NCI-H2196 treated with DMSO at 0.1 percent for 48 hours (cell line): ENCODE measurements at regions not wholly inside any gene's neighbourhood (a gene's known extent, or its start where the extent isn't known, plus 50 kb on each side); places are given as distances from the start of the nearest gene placed in this dataset.
"Not testable (repeated sequence)": the region's sequence is repeated elsewhere in the genome, so short reads cannot be mapped to it uniquely, and the experiment has no call there.

ENCODE experiments used
- DNase-seq: peaks from one replicate; lab custom pipeline; 2025; ENCODE audit not compliant: unreplicated experiment; lab: John Stamatoyannopoulos, UW

DNA sequence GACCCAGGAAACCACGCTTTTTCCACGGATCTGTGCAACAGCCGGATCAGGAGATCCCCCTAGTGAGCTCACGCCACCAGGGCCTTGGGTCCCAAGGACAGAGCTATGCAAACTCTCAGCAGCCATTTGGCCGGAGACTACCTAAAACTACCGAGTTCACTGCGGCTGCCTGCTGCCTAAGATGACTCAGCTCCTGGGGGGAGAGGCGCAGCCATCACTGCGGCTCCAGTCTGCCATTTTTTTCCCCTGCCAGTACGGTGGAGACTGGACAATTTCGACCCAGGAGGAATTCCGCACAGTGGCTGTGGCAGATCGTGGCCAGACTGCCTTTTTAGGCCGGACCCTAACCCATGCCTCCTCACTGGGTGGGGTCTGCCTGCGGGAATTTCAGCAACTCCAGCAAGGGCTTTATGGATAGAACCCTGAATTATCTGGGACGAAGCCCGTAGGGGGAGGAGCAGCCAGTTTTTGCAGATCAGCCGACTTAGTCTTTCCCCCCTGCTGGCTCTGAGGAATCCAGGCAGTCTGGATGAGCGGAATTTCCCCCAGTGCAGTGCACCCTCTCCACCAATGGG, 424.9 kb upstream of the UBE2E3 start:
- DNase-seq = no peak

DNA sequence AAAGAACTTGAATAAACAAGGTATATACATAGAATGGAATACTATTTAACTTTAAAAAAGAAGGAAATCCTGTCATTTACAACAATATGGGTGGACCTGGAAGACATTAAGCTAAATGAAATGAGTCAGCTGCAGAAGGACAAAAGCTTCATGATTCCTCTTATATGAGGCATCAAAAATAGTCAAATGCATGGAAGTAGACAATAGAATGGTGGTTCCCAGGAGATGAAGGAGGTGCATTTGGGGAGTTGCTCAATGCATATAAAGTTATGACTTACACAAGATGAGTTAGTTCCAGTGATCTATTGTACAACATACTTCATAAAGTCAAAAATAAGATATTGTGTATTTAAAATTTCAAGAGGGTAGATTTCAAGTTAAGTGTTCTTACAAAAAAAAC, 426.1 kb upstream of the UBE2E3 start:
- DNase-seq = no peak

DNA sequence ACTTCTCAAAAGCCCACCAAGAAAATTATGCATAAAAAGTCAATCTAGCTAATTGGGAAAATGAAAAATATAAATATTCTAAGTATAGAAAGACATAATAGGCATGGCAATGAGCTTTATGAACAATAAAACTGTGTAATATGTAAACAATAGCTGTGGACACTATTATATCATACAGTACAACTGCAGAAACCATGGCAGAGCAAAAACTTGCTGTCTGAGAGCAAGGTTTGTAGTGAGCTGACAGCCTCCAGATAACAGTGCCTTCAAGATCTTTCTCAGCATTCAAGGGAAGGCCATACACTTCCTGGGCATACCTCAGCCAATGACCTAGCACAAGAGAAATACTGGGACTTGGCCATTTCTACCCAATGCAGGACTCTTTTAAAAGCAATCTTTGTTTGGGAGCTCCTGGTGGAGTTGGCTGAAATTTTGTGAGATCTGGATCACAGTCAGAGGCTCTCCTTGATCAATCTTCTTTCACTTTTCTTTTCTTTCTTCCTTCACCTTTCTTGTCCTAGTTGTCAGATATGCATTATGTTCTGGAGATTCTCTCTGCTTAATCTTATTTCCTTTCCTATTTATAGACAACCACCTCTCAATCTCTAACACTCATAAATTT, 427.2 kb upstream of the UBE2E3 start:
- DNase-seq = no peak

DNA sequence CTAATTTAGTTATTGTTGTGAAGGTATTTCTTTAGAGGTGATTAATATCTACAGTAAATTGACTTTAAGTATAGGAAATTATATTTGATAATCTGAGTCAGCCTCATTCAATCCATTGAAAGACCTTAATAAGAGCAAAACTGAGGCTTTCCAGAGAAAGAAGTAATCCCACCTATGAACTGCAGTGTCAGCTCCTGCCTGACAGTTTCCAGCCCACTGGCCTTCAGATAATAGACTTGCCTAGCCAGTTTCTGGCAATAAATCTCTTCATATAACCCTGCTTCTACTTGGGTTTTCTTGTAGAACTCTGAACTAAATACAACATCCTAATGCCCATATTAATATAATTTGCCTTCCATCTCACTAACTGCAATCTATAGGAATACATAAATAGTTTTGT, 437.9 kb upstream of the UBE2E3 start:
- DNase-seq = no peak

DNA sequence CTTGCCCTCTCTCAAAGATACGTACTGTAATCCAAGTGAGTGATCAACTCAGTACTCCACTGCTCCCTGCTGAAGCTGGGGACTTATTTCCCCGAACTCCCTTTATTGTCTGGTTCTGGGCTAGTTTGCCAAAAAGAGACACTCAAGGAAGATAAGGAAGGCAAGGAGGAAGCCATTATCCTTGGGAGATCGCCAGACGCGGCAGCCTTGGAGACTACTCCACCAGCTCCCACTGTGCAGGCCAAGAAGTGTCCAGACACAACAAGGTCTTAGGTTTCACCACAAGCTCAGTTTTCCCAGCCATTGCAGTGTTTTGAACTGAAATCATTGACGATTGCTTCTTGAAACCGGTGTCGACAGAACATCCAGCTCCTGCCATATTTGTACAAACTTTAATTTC, 439.6 kb upstream of the UBE2E3 start:
- DNase-seq = no peak

DNA sequence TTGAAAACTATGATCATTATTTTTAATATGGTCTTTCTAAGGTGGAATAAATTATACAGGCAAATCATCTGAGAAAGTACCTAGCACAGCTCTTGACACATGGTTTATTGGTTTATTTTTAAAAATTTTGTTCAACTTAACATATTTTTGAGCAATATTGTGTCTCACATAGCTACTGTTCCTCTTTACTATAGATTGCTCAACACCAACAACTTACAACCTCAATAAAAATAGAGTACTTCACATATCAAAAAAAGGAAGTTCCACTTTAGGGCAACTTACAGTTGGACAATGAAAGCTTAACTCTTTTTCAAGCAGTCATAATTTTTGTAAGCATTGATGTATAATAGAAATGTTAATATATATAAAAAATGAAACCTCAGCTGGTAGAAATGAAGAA, 440.9 kb upstream of the UBE2E3 start:
- DNase-seq = no peak

DNA sequence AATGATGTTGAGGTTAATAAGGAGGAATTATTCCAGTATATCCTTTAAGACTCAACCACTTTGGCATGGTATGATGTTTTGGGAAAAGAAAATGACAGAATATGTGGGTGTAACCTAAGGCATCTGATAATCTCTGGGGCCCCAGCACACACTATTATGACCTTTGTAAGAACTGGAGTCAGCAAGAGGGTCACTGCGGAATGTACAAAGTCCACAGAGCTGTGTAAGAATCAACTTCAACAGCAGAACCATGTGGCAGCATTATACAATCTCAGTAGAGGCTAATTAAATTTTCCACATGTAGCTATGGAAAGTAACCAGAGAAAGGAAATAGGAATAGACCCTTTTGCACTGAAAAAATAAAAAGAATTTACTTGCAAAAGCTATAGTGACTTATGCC, 445.1 kb upstream of the UBE2E3 start:
- DNase-seq = no peak

DNA sequence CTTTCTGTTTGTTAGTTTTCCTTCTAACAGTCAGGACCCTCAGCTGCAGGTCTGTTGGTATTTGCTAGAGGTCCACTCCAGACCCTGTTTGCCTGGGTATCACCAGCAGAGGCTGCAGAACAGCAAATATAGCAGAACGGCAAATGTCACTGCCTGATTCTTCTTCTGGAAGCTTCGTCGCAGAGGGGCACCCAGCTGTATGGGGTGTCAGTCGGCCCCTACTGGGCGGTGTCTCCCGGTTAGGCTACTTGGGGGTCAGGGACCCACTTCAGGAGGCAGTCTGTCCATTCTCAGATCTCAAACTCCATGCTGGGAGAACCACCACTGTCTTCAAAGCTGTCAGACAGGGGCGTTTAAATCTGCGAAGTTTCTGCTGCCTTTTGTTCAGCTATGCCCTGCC, 448.6 kb upstream of the UBE2E3 start:
- DNase-seq = not testable (repeated sequence)

DNA sequence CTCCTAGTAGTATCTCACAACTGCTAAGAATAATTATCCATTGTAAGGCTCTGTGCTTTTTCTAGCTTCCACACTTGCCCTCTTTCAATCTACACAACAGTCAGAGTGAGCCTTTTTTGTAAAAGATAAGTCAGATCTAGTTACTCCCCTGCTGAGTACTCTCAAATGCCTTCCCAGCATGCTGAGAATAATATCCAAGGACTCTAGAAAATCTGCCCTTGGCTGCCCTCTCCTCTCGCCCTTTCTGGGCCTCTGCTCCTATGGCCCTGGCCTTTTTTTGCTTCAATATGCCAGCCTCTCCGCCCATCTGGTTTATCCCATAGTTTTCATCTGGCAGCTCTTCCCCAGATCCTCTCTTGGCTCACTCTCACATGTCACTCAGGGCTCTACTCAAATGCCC, 455.9 kb upstream of the UBE2E3 start:
- DNase-seq = no peak

DNA sequence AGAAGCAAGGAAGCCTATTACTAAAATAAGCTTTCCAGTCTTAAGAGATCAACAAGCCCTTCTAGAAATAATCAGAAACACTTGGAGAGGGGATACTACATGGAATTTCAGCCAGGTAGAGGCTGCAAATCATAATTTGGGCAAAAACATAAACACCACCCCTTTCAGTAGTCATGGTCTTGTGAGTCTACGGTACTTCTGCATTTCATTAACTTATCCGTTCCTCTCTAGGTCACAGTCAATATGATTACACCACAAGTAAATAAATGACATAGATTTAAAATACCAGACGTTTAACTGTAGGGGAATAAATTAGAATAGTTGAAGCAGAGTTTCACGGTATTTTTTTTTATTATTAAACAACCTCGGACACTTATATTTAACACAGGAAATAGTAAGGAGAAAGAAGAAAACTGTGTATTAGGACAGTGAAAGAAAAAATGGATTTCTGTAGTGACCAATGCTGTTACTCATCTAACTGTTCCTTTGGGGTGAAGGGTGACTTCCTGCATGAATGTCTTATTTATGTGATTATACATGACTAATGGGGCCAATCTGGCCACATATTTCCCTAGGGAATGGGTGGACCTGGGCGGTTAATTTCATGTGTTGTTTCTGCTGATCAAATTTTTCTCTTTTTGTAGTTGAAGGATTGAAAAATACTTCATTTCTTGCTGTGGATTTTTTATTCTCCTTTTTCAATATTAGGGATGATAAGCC, 456.6 kb upstream of the UBE2E3 start:
- no peak for DNase-seq

DNA sequence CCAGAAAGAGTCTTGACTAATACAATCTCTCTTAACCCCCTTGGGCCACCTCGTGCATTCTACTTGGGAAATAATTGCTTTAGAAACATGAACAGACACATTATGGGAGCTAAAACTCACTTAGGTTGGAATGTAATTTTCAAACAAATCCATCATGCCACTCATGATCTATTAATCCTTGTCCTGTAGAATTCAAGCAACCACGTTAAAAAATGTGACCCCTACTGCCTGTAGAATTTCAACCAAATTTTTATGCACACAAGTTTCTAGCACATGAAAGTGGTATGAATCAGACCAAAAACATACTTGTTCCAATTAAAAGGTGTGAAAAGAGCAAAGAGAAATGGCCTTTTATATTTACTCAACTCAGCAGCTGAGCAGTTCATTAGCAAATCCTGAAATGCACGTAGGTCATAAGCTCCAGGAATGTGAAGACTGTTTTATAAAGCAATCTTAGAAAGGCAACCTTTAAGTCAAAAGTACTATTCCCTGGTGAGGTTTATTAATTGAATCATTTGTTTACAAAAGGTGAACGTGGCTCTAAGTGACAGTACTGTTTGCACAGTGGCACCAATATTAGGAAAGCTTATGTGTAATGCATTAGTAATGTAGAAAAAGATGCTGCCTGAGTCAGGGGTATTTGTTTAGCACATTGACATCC, 459.4 kb upstream of the UBE2E3 start:
- DNase-seq = no peak

DNA sequence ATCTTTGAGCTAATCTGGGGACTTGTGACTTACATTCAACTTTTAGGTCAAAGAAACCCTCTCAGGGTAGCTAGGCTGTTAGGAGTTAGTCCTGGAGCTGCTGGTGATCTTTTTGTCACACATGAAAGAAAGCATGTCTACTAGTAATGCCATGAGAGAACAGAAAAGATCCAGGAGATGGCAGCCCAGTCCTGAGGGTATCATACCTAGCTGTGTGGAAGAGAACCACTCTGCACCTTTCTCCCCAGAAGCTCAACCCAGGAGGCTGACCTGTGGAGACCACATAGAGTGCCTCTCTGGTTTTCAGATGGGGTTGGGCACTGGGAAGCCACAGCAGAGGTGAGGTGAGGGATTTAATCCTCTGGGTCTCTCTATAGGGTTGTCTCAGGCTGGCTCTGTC, 460.2 kb upstream of the UBE2E3 start:
- DNase-seq = no peak

DNA sequence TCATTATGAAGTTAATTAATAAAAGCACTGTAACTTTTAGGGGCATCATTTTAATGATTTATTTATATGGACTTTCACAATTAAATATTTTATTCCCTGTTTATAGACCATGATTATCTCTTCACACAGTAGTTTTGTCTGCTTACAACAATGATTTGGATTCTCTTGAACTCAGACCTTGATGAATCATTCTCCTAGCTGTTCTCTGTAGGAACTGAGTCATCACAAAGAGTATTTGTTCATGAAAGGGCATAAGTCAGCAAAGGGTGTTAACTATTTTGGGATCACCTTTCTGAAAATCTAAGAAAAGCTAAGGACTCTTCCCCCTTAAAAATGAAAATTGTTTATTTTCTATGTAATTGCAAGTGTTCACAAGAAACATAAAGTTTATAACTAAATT, 461.1 kb upstream of the UBE2E3 start:
- no peak for DNase-seq

DNA sequence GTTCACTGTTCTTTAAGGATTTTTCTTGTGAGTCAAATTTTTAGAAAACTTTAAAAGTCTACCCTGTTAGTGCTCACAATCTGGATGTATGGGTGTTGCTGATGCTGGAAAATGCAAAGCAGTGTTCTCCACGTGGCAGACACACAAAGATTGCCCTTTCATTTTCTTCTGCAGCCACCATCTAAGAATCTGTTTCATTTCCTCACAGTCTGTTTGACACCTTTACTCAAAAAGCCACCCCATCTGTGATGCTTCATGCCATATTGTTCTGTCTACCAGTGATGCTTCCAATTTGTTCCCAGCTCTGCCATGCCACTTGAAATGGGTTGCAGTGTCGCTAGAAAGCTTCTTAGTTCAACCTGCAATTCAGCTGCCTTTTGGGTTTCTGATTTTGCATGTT, 464.2 kb upstream of the UBE2E3 start:
- DNase-seq = no peak

DNA sequence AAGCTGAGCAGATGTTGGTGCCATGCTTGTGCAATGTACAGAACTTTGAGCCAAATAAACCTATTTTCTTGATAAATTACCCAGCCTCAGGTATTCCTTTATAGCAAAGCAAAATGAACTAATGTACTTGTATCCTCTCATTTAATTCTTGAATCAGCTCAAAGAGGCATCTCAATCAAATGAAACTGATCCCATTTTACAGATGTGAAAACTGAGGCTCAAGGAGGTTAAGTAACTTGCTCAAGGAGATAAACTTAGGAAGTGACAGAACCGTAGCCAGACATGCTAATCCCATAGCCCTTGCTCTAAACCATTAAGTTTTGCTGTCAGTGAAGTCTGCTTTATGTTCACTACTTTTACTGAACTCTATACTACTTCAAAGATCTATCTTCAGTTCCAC, 467.0 kb upstream of the UBE2E3 start:
- no peak for DNase-seq

DNA sequence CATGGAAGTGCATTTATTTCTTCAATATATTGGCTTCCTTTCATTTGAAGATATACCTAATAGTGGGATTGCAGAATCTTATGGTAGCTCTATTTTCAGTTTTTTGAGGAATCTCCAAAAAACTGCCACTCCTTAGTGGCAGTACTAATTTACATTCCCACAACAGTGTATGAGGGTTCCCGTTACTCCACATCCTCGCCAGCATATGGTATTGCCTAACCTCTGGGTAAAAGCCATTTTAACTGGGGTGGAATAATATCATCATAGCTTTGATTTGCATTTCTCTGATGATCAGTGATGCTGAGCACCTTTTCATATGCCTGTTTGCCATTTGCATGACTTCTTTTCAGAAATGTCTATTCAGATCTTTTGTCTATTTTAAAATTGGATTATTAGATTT, 471.9 kb upstream of the UBE2E3 start:
- no peak for DNase-seq

DNA sequence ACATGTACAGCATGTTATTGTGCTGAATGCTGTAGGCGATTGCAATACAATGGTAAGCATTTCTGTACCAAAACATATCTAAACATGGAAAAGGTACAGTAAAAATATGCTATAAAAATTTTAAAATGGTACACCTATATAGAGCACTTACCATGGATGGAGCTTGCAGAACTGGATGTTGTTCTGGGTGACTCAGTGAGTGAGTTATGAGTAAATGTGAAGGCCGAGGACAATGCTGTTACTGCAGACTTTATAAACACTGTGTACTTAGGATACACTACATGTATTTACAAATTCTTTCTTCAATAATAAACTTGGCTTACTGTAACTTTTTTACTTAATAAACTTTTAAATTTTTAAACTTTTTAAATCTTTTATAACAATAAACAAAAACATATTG, 473.4 kb upstream of the UBE2E3 start:
- no peak for DNase-seq

DNA sequence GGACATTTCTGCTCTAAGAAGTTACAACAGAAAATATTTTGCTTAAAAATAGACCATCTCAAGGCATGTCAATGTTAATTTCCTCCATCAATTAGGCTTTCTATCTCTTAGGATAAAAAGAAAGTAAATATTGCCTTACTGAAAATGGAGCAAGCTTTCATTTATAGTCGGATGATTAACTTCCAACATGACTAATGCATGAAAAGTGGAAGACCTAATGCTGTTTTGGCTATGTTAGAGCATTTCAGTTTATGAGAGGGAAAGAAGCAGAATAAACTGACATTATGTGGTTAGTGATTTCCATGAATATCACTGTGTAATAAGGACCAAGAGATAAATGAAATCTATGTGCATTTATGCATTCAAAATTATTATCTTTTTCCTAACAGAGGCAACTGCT, 475.2 kb upstream of the UBE2E3 start:
- no peak for DNase-seq

DNA sequence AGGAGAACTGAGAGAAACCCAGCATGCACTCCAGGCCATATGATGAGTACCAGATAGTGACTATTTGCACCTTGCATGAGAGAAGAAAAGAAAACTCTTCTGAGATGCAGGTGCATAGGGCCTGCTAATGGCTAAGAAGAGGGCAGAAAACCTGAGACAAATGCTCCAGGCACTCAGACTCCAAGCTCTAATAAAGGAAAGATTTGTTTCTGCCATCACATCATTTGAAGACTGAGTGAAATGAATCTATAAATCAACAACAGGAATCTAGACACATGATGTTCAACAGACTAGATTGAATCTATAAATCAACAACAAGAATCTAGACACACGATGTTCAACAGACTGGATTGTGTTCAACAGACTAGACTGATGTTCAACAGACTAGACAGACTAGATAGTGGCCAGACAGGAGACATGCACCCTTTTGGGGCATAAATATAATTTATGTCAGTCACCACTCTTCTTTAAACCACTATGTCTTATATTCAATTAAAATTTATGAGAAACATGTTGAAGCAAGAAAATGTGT, 482.7 kb upstream of the UBE2E3 start:
- DNase-seq = no peak

DNA sequence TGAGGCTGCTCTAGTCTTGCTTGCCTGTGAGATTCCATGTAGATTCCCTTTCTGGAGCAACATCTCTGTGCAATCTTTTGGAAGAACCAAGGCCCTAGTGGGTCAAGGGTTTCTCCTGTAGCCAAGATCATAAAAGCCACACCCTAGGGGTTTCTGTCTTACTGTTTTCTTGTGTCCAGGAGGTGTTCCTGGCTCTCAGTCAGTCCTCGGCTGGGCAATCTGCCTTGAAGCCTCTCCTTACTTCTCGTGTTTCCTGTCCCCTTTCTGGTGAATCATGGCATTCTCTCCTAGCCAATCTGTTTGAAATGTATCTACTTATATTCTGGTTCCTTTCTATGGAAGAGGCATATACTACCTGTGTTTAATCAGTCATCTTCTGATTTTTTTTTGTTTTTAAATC, 484.8 kb upstream of the UBE2E3 start:
- no peak for DNase-seq

DNA sequence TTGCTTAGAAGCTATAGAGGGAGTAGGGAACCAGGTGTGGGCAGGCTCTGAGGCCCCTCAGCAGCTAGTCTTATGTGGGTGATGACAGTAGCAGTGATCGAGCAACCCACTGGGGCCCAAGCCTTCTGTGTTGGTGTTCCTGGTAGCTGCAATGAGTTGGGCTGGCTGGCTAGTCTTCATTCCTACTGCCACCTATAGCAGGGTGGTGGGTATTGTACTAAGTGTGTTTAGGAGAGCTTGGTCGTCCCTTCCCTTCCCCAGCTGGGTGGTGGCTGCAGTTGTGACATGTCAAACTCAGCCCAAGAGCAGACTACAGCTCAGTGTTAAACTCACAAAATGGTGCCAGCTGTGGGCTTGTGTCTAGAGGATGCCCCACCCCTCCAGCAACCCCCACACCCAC, 486.1 kb upstream of the UBE2E3 start:
- DNase-seq = no peak

DNA sequence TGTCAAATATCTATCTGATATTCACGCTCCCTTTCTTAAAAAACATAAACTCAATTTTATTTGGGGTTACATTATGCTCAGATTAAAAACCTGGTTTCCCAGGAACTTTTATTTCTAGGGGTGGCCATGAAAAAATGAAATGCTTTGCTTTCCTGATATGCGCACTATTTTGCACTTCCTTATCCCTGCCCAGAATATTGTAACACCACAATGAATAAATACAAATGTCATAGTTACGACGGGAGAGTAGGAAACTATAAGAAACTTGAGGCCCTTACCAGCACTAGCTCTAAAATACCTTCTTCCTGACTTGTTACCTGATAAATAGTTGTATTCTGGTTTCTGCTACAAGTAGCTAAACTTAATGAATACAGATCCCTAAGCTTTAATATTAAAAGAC, 475.6 kb upstream of the CWC22 start:
- DNase-seq = no peak
